Calu3 (cell line): ENCODE measurements at regions not wholly inside any gene's neighbourhood (a gene's known extent, or its start where the extent isn't known, plus 50 kb on each side); places are given as distances from the start of the nearest gene placed in this dataset.

Source experiments
- BruUV-seq: library from RNA; stranded (reverse); fragments of 400-500 nt; replicated peaks from 2 replicates; lab custom pipeline; 2021; lab: Mats Ljungman, UMichigan
- CTCF ChIA-PET: fragments of 300-600 bp; sonication (Branson Sonifier 250); formaldehyde crosslinking; loops from one replicate; lab custom pipeline; 2022; ENCODE audit warnings: antibody characterized with exemption; lab: Charles Lee
- DNase-seq: peaks from one replicate; pipeline ENCODE4 v3.0.0; 2022
- H3K27ac Mint-ChIP-seq: one replicate; pipeline ENCODE4 v1.8.0; 2022; ENCODE audit warnings: mixed read lengths; ENCODE audit not compliant: unreplicated experiment
- H3K27me3 Mint-ChIP-seq: one replicate; pipeline ENCODE4 v1.8.0; 2022; ENCODE audit warnings: mixed read lengths; ENCODE audit not compliant: unreplicated experiment
- H3K36me3 Mint-ChIP-seq: one replicate; pipeline ENCODE4 v1.8.0; 2022; ENCODE audit warnings: mild to moderate bottlenecking, moderate library complexity, mixed read lengths; ENCODE audit not compliant: insufficient read depth, unreplicated experiment
- H3K4me1 Mint-ChIP-seq: one replicate; pipeline ENCODE4 v1.8.0; 2022; ENCODE audit warnings: mild to moderate bottlenecking, low read depth, mixed read lengths; ENCODE audit not compliant: unreplicated experiment
- H3K4me3 Mint-ChIP-seq: one replicate; pipeline ENCODE4 v1.8.0; 2022; ENCODE audit warnings: mild to moderate bottlenecking, low read depth, moderate library complexity, mixed read lengths; ENCODE audit not compliant: unreplicated experiment
- H3K9me3 Mint-ChIP-seq: one replicate; pipeline ENCODE4 v1.8.0; 2022; ENCODE audit warnings: low read depth, mixed read lengths; ENCODE audit not compliant: unreplicated experiment
- intact Hi-C: fragments of 100-400 bp; cut with micrococcal nuclease; formaldehyde crosslinking; loops from one replicate; pipeline ENCODE4 v1.10.0; 2022; ENCODE audit not compliant: unreplicated experiment
- TF ChIP-seq, protein P1 (sequence below): fragments of 200-600 bp; IDR thresholded peaks from one replicate; pipeline ENCODE4 v1.8.0; 2022; ENCODE audit warnings: antibody characterized with exemption; ENCODE audit not compliant: unreplicated experiment

DNA sequence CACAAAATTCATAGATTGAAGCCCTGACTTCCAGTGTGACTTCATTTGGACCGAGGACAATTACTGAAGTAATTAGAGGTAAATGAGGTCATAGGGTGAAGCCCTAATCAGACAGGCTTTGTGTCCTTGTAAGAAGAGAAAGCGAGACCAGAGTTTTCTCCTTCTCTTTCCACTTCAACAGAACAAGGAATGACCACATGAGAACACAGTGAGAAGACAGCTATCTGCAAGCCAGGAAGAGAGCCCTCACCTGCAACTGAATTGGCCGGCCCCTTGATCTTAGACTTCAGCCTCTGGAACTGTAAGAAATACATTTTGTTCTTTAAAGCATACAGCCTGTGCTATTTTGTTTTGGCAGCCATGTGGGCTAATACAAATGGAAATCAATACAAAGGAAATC, 67.1 kb upstream of the PRKG2 start:
- H3K27me3 Mint-ChIP-seq: no peaks in the 10 kb centered on the region
- CTCF ChIA-PET: no interaction called here
- H3K4me3 Mint-ChIP-seq: no peak overlapping the region
- intact Hi-C loops: no loop called here
- H3K27ac Mint-ChIP-seq: no peak overlapping the region
- DNase-seq: no peak
- BruUV-seq: no TSS peak
- TF ChIP-seq, protein P1, sequence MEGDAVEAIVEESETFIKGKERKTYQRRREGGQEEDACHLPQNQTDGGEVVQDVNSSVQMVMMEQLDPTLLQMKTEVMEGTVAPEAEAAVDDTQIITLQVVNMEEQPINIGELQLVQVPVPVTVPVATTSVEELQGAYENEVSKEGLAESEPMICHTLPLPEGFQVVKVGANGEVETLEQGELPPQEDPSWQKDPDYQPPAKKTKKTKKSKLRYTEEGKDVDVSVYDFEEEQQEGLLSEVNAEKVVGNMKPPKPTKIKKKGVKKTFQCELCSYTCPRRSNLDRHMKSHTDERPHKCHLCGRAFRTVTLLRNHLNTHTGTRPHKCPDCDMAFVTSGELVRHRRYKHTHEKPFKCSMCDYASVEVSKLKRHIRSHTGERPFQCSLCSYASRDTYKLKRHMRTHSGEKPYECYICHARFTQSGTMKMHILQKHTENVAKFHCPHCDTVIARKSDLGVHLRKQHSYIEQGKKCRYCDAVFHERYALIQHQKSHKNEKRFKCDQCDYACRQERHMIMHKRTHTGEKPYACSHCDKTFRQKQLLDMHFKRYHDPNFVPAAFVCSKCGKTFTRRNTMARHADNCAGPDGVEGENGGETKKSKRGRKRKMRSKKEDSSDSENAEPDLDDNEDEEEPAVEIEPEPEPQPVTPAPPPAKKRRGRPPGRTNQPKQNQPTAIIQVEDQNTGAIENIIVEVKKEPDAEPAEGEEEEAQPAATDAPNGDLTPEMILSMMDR: no peak
- H3K9me3 Mint-ChIP-seq: no peaks in the 10 kb centered on the region
- no peaks in the 10 kb centered on the region for H3K36me3 Mint-ChIP-seq
- H3K4me1 Mint-ChIP-seq: no peaks in the 10 kb centered on the region

DNA sequence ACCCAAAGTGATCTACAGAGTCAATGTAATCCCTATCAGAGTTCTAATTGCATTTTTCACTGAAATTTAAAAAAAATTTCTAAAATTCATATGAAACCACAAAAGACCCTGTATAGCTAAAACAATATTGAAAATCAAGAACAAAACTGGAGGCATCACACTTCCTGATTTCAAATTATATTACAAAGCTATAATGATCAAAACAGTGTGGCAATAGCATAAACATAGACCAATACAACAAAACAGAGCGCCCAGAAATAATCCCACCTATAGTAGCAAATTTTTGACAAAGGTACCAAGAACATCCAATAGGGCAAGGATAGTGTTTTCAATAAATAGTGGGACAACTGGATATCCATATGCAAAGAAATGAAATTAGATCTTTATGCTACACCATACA, 59.4 kb upstream of the PRKG2 start:
- Mint-ChIP-seq H3K36me3 (no peaks in the 10 kb centered on the region), H3K4me3 (no peak overlapping the region), H3K27me3 (no peaks in the 10 kb centered on the region), H3K27ac (no peak overlapping the region), H3K9me3 (peaks cover 2% of the 10 kb centered on the region), H3K4me1 (no peaks in the 10 kb centered on the region)
- BruUV-seq: no TSS peak
- TF ChIP-seq, protein P1: no peak
- intact Hi-C loops: no loop called here
- CTCF ChIA-PET: no interaction called here
- no peak for DNase-seq

DNA sequence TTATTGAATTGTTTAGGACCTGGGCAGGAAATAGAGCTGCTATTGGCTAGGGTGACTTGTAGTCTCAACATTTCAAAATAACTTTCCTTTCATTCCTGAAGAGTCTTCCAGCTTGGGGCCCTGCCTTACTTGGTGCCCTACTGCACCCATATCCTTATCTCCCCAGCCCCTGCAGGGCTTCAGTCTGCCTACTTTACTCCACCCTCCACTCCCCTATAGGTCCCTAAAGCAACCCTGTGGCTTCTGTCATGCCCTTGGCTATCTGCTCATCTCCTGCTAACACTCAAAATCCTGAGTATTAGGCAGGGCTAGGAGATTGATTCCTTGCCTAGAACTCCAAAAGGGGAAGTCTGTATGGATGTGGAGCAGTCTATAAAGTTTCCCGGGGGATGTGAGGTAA, 57.6 kb upstream of the PRKG2 start:
- Mint-ChIP-seq H3K4me3 (no peak overlapping the region), H3K36me3 (no peaks in the 10 kb centered on the region)
- intact Hi-C loops: no loop called here

More for the DNA sequence above, 57.6 kb upstream of the PRKG2 start:
- CTCF ChIA-PET: no interaction called here
- H3K27ac Mint-ChIP-seq: no peak overlapping the region
- no TSS peak for BruUV-seq
- no peaks in the 10 kb centered on the region for H3K27me3 Mint-ChIP-seq
- no peak for DNase-seq
- no peaks in the 10 kb centered on the region for H3K4me1 Mint-ChIP-seq
- TF ChIP-seq, protein P1: no peak
- H3K9me3 Mint-ChIP-seq: peaks cover 3% of the 10 kb centered on the region
